ENCODE measurements at regions not wholly inside any gene's neighbourhood (a gene's known extent, or its start where the extent isn't known, plus 50 kb on each side); places are given as distances from the start of the nearest gene placed in this dataset.

DNA sequence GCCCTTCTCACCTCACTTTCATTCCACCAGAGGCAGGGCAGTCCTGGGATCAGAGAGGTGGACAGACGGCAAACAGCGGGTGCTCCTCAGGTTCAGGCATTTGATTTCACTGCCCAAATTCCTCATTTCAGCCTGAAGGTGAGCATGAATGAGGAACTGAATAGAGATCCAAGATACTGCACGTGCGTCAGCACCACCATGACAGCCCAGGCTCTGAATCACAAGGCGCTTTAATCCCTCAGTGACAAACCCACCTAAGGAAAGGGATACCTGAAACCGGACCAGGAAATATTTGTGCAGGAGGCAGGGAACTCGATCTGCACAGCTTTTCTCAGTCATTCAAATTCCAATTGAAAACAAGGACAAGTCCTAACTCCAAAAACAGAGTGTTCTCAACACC lies 174.8 kb upstream of the HEY2 start (continued):
- TF ChIP-seq, protein P1, sequence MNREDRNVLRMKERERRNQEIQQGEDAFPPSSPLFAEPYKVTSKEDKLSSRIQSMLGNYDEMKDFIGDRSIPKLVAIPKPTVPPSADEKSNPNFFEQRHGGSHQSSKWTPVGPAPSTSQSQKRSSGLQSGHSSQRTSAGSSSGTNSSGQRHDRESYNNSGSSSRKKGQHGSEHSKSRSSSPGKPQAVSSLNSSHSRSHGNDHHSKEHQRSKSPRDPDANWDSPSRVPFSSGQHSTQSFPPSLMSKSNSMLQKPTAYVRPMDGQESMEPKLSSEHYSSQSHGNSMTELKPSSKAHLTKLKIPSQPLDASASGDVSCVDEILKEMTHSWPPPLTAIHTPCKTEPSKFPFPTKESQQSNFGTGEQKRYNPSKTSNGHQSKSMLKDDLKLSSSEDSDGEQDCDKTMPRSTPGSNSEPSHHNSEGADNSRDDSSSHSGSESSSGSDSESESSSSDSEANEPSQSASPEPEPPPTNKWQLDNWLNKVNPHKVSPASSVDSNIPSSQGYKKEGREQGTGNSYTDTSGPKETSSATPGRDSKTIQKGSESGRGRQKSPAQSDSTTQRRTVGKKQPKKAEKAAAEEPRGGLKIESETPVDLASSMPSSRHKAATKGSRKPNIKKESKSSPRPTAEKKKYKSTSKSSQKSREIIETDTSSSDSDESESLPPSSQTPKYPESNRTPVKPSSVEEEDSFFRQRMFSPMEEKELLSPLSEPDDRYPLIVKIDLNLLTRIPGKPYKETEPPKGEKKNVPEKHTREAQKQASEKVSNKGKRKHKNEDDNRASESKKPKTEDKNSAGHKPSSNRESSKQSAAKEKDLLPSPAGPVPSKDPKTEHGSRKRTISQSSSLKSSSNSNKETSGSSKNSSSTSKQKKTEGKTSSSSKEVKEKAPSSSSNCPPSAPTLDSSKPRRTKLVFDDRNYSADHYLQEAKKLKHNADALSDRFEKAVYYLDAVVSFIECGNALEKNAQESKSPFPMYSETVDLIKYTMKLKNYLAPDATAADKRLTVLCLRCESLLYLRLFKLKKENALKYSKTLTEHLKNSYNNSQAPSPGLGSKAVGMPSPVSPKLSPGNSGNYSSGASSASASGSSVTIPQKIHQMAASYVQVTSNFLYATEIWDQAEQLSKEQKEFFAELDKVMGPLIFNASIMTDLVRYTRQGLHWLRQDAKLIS (CRISPR knock-in tag; IDR thresholded peaks at IDR 0.05), result no peak
- TF ChIP-seq, protein P2, sequence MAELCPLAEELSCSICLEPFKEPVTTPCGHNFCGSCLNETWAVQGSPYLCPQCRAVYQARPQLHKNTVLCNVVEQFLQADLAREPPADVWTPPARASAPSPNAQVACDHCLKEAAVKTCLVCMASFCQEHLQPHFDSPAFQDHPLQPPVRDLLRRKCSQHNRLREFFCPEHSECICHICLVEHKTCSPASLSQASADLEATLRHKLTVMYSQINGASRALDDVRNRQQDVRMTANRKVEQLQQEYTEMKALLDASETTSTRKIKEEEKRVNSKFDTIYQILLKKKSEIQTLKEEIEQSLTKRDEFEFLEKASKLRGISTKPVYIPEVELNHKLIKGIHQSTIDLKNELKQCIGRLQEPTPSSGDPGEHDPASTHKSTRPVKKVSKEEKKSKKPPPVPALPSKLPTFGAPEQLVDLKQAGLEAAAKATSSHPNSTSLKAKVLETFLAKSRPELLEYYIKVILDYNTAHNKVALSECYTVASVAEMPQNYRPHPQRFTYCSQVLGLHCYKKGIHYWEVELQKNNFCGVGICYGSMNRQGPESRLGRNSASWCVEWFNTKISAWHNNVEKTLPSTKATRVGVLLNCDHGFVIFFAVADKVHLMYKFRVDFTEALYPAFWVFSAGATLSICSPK (IDR thresholded peaks at IDR 0.05; ENCODE audit: borderline replicate concordance), result no peak
- TF ChIP-seq SPI1 (IDR thresholded peaks at IDR 0.05; ENCODE audit: borderline replicate concordance, low read depth, low read length) (peak; percentile 43; the same call in 1 of the 2 replicates), MYBL2 (IDR thresholded peaks at IDR 0.05; ENCODE audit: low read depth) (no peak), MYBL2 (CRISPR knock-in tag; IDR thresholded peaks at IDR 0.05; ENCODE audit: borderline replicate concordance) (no peak), STAT5B (CRISPR knock-in tag; IDR thresholded peaks at IDR 0.05) (no peak)
- TF ChIP-seq, protein P3, sequence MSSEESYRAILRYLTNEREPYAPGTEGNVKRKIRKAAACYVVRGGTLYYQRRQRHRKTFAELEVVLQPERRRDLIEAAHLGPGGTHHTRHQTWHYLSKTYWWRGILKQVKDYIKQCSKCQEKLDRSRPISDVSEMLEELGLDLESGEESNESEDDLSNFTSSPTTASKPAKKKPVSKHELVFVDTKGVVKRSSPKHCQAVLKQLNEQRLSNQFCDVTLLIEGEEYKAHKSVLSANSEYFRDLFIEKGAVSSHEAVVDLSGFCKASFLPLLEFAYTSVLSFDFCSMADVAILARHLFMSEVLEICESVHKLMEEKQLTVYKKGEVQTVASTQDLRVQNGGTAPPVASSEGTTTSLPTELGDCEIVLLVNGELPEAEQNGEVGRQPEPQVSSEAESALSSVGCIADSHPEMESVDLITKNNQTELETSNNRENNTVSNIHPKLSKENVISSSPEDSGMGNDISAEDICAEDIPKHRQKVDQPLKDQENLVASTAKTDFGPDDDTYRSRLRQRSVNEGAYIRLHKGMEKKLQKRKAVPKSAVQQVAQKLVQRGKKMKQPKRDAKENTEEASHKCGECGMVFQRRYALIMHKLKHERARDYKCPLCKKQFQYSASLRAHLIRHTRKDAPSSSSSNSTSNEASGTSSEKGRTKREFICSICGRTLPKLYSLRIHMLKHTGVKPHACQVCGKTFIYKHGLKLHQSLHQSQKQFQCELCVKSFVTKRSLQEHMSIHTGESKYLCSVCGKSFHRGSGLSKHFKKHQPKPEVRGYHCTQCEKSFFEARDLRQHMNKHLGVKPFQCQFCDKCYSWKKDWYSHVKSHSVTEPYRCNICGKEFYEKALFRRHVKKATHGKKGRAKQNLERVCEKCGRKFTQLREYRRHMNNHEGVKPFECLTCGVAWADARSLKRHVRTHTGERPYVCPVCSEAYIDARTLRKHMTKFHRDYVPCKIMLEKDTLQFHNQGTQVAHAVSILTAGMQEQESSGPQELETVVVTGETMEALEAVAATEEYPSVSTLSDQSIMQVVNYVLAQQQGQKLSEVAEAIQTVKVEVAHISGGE (CRISPR knock-in tag; IDR thresholded peaks at IDR 0.05), result no peak
